Brain microvascular endothelial cell (primary cell): ENCODE measurements at regions not wholly inside any gene's neighbourhood (a gene's known extent, or its start where the extent isn't known, plus 50 kb on each side); places are given as distances from the start of the nearest gene placed in this dataset.

Source experiments
- DNase-seq: peaks from one replicate; pipeline ENCODE4 v3.0.0-alpha.2; 2020
- H3K27ac ChIP-seq: fragments of 250-450 bp; sonication (Bioruptor Pico); 2 replicates; pipeline ENCODE4 v1.5.1; 2020; ENCODE audit warnings: mild to moderate bottlenecking, moderate library complexity
- H3K27me3 ChIP-seq: fragments of 250-450 bp; sonication (Bioruptor Pico); replicated peaks from 2 replicates; pipeline ENCODE4 v1.5.1; 2020; ENCODE audit warnings: mild to moderate bottlenecking
- H3K36me3 ChIP-seq: fragments of 250-450 bp; sonication (Bioruptor Pico); replicated peaks from 2 replicates; pipeline ENCODE4 v1.5.1; 2020; ENCODE audit warnings: mild to moderate bottlenecking
- H3K4me3 ChIP-seq: 2 replicates; pipeline ENCODE4 v1.5.1; 2011; ENCODE audit warnings: low read depth, mild to moderate bottlenecking, control low read depth, low read length, moderate library complexity
- CTCF ChIP-seq: IDR thresholded peaks from 2 replicates; pipeline ENCODE4 v1.5.1; 2011; ENCODE audit warnings: low read depth, mild to moderate bottlenecking, moderate library complexity, low read length, control low read depth, inconsistent platforms; ENCODE audit errors: missing control alignments
- in situ Hi-C: cut with HindIII; loops from 2 replicates; pipeline ENCODE4 v1.10.0; 2017; ENCODE audit warnings: low sequenced_read_pairs, low pct_ligation_motif_present

- no peaks in the 10 kb centered on the region for H3K27me3 ChIP-seq
- H3K4me3 ChIP-seq: no peak overlapping the region
- H3K36me3 ChIP-seq: no peaks in the 10 kb centered on the region
- in situ Hi-C loops: no loop called here
- H3K27ac ChIP-seq: no peak overlapping the region
- no peak for DNase-seq
- TF ChIP-seq CTCF: no peak
These were observed 66.7 kb upstream of the SLC14A2 start for GRCh38 chr18:45548614-45549013.

- H3K27me3 ChIP-seq: no peaks in the 10 kb centered on the region
- DNase-seq: no peak
- H3K27ac ChIP-seq: no peak overlapping the region
- H3K4me3 ChIP-seq: no peak overlapping the region
- in situ Hi-C loops: no loop called here
- no peak for TF ChIP-seq CTCF
- no peaks in the 10 kb centered on the region for H3K36me3 ChIP-seq
These were observed 66.0 kb upstream of the SLC14A2 start for GRCh38 chr18:45549290-45549689.

GRCh38 chr18:45551142-45551815 is 64.0 kb upstream of the SLC14A2 start:
- no peak for TF ChIP-seq CTCF
- Histone ChIP-seq H3K36me3 (no peaks in the 10 kb centered on the region), H3K4me3 (no peak overlapping the region), H3K27ac (no peak overlapping the region), H3K27me3 (no peaks in the 10 kb centered on the region)
- no peak for DNase-seq
- in situ Hi-C loops: no loop called here

GRCh38 chr18:45553723-45554388 is 61.4 kb upstream of the SLC14A2 start:
- no peak for TF ChIP-seq CTCF
- no peak for DNase-seq
- in situ Hi-C loops: no loop called here

GRCh38 chr18:45554389-45554737 is 60.9 kb upstream of the SLC14A2 start:
- H3K4me3 ChIP-seq: no peak overlapping the region
- no peak for DNase-seq
- H3K36me3 ChIP-seq: no peaks in the 10 kb centered on the region
- no peaks in the 10 kb centered on the region for H3K27me3 ChIP-seq
- H3K27ac ChIP-seq: no peak overlapping the region
- no peak for TF ChIP-seq CTCF
- in situ Hi-C loops: no loop called here

More at GRCh38 chr18:45553723-45554388, 61.4 kb upstream of the SLC14A2 start:
- no peak overlapping the region for H3K4me3 ChIP-seq
- no peak overlapping the region for H3K27ac ChIP-seq
- no peaks in the 10 kb centered on the region for H3K36me3 ChIP-seq
- H3K27me3 ChIP-seq: no peaks in the 10 kb centered on the region

GRCh38 chr18:45556222-45556621 is 59.1 kb upstream of the SLC14A2 start:
- Histone ChIP-seq H3K4me3 (no peak overlapping the region), H3K36me3 (no peaks in the 10 kb centered on the region), H3K27me3 (no peaks in the 10 kb centered on the region), H3K27ac (no peak overlapping the region)
- no peak for TF ChIP-seq CTCF
- in situ Hi-C loops: no loop called here
- no peak for DNase-seq
